Upper lobe of left lung (tissue), 6 donors: ENCODE measurements at regions not wholly inside any gene's neighbourhood (a gene's known extent, or its start where the extent isn't known, plus 50 kb on each side); places are given as distances from the start of the nearest gene placed in this dataset.
"Not testable (repeated sequence)": the region's sequence is repeated elsewhere in the genome, so short reads cannot be mapped to it uniquely, and the experiment has no call there.

Source experiments
- ATAC-seq, 2 donors: fragments of 200-7000 bp; cut with Tn5 transposase; one replicate each; pipeline ENCODE4 v1.9.1; 2022; ENCODE audit warnings: mild to moderate bottlenecking in 2 of 2, moderate library complexity in 2 of 2; ENCODE audit not compliant: low FRiP score in 2 of 2
- DNase-seq, 2 donors: peaks; one replicate each; pipeline ENCODE4 v3.0.0-alpha.2; 2019 to 2020
- H3K27ac ChIP-seq, 4 donors: fragments of 200-600 bp; sonication (generic); one replicate each; pipeline ENCODE4 v1.5.1; 2016 to 2019
- H3K27me3 ChIP-seq, 4 donors: fragments of 200-600 bp; sonication (generic); one replicate each; pipeline ENCODE4 v1.5.1; 2017 to 2019
- H3K36me3 ChIP-seq, 4 donors: fragments of 200-600 bp; sonication (generic); one replicate each; pipeline ENCODE4 v1.5.1; 2016 to 2019
- H3K4me1 ChIP-seq, 4 donors: fragments of 200-600 bp; sonication (generic); one replicate each; pipeline ENCODE4 v1.5.1; 2018 to 2019
- H3K4me3 ChIP-seq, 4 donors: fragments of 200-600 bp; sonication (generic); one replicate each; pipeline ENCODE4 v1.5.1; 2017 to 2019; ENCODE audit warnings: mild to moderate bottlenecking in 2 of 4, moderate library complexity in 1 of 4
- H3K9me3 ChIP-seq, 4 donors: fragments of 200-600 bp; sonication (generic); one replicate each; pipeline ENCODE4 v1.5.1; 2018 to 2019
- CTCF ChIP-seq, 6 experiments: fragments of 450-650 bp in 4 of 6; fragments of 200-600 bp in 2 of 6; sonication (generic) in 2 of 6; IDR thresholded peaks; one replicate each; pipeline ENCODE4 v1.5.1; 2016 to 2019; ENCODE audit warnings: antibody characterized with exemption in 6 of 6
- EP300 ChIP-seq, 4 donors: sonication (generic); formaldehyde crosslinking; IDR thresholded peaks; one replicate each; pipeline ENCODE4 v1.5.1; 2017; ENCODE audit warnings: antibody characterized with exemption in 4 of 4, control low read depth in 2 of 4
- POLR2A ChIP-seq, 4 donors: fragments of 450-650 bp; IDR thresholded peaks; one replicate each; pipeline ENCODE4 v1.5.1; 2016 to 2017; ENCODE audit warnings: antibody characterized with exemption in 4 of 4, mild to moderate bottlenecking in 2 of 4
- POLR2AphosphoS5 ChIP-seq, 2 donors: sonication (generic); formaldehyde crosslinking; IDR thresholded peaks; one replicate each; pipeline ENCODE4 v1.5.1; 2017; ENCODE audit warnings: antibody characterized with exemption in 2 of 2
- WGBS, 2 donors: methylation state at CpG; one replicate each; pipeline ENCODE4 v1.1.5; 2017 to 2018; 5-methylcytosine and 5-hydroxymethylcytosine counted together
- donor health status: DM: no; HTN: no; CAD: no; lungs with moderate emphysema.
- donor health status: DM: no; HTN: yes; CAD: no; lungs with severe emphysema.

DNA sequence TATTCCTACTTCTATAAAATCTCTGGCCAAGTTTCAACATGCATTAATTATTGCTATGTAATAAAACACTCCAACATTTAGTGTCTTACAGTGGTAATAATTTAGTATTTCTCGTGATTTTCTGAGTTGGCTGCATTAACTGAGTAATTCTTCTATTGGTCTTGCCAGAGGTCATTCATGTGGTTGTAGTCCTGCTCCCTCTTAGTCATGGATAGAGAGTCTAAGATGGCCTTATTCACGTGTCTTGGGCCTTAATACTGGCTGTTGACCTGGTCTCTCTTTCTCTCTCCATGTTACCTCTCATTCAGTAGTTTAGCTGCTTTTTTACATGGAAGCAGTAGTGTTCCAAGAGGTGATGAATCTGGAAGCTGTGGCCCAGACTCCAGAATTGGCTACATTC is 140.1 kb upstream of the ZBTB20 start:
- H3K36me3 ChIP-seq: no peaks in the 10 kb centered on the region
- no peaks in the 10 kb centered on the region for H3K27me3 ChIP-seq
- no peak overlapping the region for H3K27ac ChIP-seq
- H3K9me3 ChIP-seq: no peaks in the 10 kb centered on the region
- ATAC-seq (no peak), DNase-seq (no peak)
- no peak overlapping the region for H3K4me3 ChIP-seq
- TF ChIP-seq CTCF (IDR thresholded peaks at IDR 0.05) (no peak), POLR2A (IDR thresholded peaks at IDR 0.05) (no peak), POLR2AphosphoS5 (IDR thresholded peaks at IDR 0.05) (no peak), EP300 (IDR thresholded peaks at IDR 0.05) (no peak)
- H3K4me1 ChIP-seq: no peaks in the 10 kb centered on the region
- 77 to 78% methylated on average over 2 of the region's 2 CpGs for WGBS, 2 donors

GRCh38 chr3:115292131-115292530 is 145.0 kb upstream of the ZBTB20 start:
- 78 to 85% methylated on average over 2 of the region's 2 CpGs for WGBS, 2 donors
- no peak for ATAC-seq
- no peak overlapping the region for H3K27ac ChIP-seq

DNA sequence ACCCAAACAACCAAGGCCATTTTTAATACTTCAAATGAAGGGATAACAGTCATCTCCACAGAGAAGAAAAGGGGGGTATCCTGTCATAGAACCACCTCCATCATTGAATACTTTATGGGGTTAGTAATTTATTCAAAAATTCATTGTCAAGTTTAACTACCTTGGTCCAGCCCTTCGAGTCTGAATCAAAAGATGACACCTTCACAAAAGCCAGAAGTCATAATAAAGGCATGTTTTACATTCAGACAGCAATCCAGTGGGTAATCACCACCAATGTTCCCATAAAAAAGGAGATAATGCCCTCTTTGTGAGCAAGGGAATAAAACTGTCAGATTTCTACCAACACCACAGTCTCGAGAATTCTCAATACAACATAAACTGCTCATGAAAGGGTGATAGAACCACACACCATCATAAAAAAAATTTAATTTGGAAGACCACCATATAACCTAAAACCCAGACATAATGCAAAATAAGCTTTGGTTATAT is 145.6 kb upstream of the ZBTB20 start:
- Histone ChIP-seq H3K36me3 (no peaks in the 10 kb centered on the region), H3K27ac (no peak overlapping the region), H3K9me3 (no peaks in the 10 kb centered on the region), H3K4me1 (peaks cover 0 to 3% (median 0%) of the 10 kb centered on the region in 4 donors), H3K27me3 (no peaks in the 10 kb centered on the region), H3K4me3 (no peak overlapping the region)
- no peak for ATAC-seq
- no peak for DNase-seq
- TF ChIP-seq POLR2A (IDR thresholded peaks at IDR 0.05): no peak
- TF ChIP-seq EP300 (IDR thresholded peaks at IDR 0.05): no peak
- TF ChIP-seq CTCF (IDR thresholded peaks at IDR 0.05): no peak
- TF ChIP-seq POLR2AphosphoS5 (IDR thresholded peaks at IDR 0.05): no peak
- WGBS, 2 donors: 83 to 88% methylated on average over 2 of the region's 2 CpGs

More at GRCh38 chr3:115292131-115292530, 145.0 kb upstream of the ZBTB20 start:
- DNase-seq: no peak
- H3K27me3 ChIP-seq: no peaks in the 10 kb centered on the region
- peaks cover 0 to 3% (median 0%) of the 10 kb centered on the region in 4 donors for H3K4me1 ChIP-seq
- H3K4me3 ChIP-seq: no peak overlapping the region
- TF ChIP-seq CTCF (IDR thresholded peaks at IDR 0.05) (no peak), POLR2A (IDR thresholded peaks at IDR 0.05) (no peak)
- H3K9me3 ChIP-seq: no peaks in the 10 kb centered on the region
- H3K36me3 ChIP-seq: no peaks in the 10 kb centered on the region

DNA sequence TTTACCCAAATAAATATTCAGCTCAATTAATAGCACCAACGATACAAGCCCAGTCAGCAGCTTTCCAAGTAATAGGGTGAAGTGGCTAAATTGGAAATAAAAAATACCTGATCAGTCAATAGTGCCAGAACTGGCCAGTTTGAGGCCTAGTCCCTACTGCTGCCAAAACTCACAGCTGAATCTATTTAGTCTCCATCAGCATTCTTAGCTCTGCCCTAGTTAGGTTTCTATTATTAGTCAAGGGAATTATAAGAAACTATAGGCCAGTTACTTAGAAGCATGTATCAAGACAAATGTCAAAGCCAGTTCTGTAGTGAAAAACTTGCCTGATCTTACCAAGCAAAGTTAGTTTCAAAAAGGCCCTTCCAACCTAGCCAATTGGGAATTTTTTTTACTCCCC is 146.2 kb upstream of the ZBTB20 start:
- WGBS, 2 donors: 75 to 84% methylated on average over 1 of the region's 1 CpG
- no peaks in the 10 kb centered on the region for H3K36me3 ChIP-seq
- peaks cover 0 to 3% (median 0%) of the 10 kb centered on the region in 4 donors for H3K4me1 ChIP-seq
- ATAC-seq: no peak
- H3K27ac ChIP-seq: no peak overlapping the region
- no peak for DNase-seq
- TF ChIP-seq EP300 (IDR thresholded peaks at IDR 0.05): no peak
- TF ChIP-seq CTCF (IDR thresholded peaks at IDR 0.05): no peak
- TF ChIP-seq POLR2AphosphoS5 (IDR thresholded peaks at IDR 0.05): no peak
- TF ChIP-seq POLR2A (IDR thresholded peaks at IDR 0.05): no peak
- no peak overlapping the region for H3K4me3 ChIP-seq
- no peaks in the 10 kb centered on the region for H3K9me3 ChIP-seq
- no peaks in the 10 kb centered on the region for H3K27me3 ChIP-seq

DNA sequence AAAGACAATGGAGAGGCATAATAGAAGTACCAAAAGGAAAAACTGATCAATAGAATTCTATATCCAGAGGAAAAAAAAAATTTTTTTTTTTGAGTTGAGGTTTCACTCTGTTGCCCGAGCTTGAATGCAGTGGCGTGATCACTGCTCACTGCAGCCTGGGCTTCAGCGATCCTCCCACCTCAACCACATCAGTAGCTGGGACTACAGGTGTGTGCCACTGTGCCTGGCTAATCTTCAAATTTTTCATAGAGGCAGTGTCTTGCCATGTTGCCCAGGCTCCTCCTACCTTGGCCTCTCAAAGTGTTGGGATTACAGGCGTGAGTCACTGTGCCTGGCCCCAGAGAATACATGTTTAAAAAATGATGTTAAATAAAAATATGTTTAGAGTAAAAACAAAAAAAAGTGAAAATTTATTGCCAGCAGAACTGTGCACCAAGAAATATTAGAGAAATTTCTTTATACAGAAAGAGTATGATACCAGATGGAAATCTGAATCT is 154.3 kb upstream of the ZBTB20 start:
- ATAC-seq (no peak), DNase-seq (no peak)
- H3K27me3 ChIP-seq: no peaks in the 10 kb centered on the region
- H3K27ac ChIP-seq: no peak overlapping the region
- no peaks in the 10 kb centered on the region for H3K9me3 ChIP-seq
- no peaks in the 10 kb centered on the region for H3K4me1 ChIP-seq
- WGBS, 2 donors: 86 to 89% methylated on average over 4 of the region's 4 CpGs
- no peaks in the 10 kb centered on the region for H3K36me3 ChIP-seq
- no peak for TF ChIP-seq CTCF (IDR thresholded peaks at IDR 0.05)
- no peak for TF ChIP-seq POLR2A (IDR thresholded peaks at IDR 0.05)
- TF ChIP-seq POLR2AphosphoS5 (IDR thresholded peaks at IDR 0.05): no peak
- no peak for TF ChIP-seq EP300 (IDR thresholded peaks at IDR 0.05)
- H3K4me3 ChIP-seq: no peak overlapping the region

- ATAC-seq, H3K9me3 ChIP-seq, H3K27me3 ChIP-seq, H3K36me3 ChIP-seq, H3K4me1 ChIP-seq, H3K4me3 ChIP-seq, H3K27ac ChIP-seq: not testable (repeated sequence)
- peak in 1 of 2 donors; percentile 7 for DNase-seq
- 83 to 87% methylated on average over 18 to 19 of the region's 20 CpGs for WGBS, 2 donors
Measured at GRCh38 chr3:115317953-115318352, 170.9 kb upstream of the ZBTB20 start.
